ENCODE measurements at regions not wholly inside any gene's neighbourhood (a gene's known extent, or its start where the extent isn't known, plus 50 kb on each side); places are given as distances from the start of the nearest gene placed in this dataset.

- DNase-seq (ENCODE audit: extremely low spot score, insufficient read length, low read depth) (no peak), FAIRE-seq (no peak)
Measured at GRCh38 chr1:67632356-67632755, 52.6 kb upstream of the GADD45A start.

GRCh38 chr1:67632811-67633655, 52.0 kb upstream of the GADD45A start:
- FAIRE-seq: no peak
- no peak for DNase-seq (ENCODE audit: extremely low spot score, insufficient read length, low read depth)

- no peak for DNase-seq (ENCODE audit: extremely low spot score, insufficient read length, low read depth)
- no peak for FAIRE-seq
Measured at GRCh38 chr1:67634396-67634935, 50.5 kb upstream of the GADD45A start.

- DNase-seq (ENCODE audit: extremely low spot score, insufficient read length, low read depth): no peak
- no peak for FAIRE-seq
Measured at GRCh38 chr1:67635055-67635809, 49.8 kb upstream of the GADD45A start.

Data from GM18507 (cell line).